Fibroblast of upper back skin (primary cell): ENCODE measurements at regions not wholly inside any gene's neighbourhood (a gene's known extent, or its start where the extent isn't known, plus 50 kb on each side); places are given as distances from the start of the nearest gene placed in this dataset.

Experiments
- DNase-seq: peaks from one replicate; pipeline ENCODE4 v3.0.0-alpha.2; 2013

DNA sequence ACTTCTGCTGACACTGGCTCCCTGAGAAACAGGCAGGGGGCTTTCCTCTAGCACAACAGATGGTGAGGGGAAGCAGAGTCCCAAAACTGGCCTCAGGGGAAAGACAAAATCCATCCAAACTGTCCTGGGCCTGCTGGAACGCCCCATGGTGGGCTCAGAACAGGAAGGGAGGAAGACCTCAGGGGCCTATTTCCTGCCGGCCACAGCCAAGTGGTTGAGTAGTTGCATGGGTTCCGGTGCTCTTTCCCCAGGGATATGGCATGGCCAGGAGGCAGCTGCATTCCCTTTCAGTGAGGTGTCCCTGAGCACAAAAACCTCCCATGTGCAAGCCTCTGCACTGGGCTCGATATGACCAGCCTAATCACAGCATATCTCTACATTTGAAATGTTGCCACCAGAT is 303.0 kb upstream of the IRX5 start:
- DNase-seq: peak; percentile 14

GRCh38 chr16:54623636-54624035 is 307.0 kb upstream of the IRX5 start:
- DNase-seq: no peak

DNA sequence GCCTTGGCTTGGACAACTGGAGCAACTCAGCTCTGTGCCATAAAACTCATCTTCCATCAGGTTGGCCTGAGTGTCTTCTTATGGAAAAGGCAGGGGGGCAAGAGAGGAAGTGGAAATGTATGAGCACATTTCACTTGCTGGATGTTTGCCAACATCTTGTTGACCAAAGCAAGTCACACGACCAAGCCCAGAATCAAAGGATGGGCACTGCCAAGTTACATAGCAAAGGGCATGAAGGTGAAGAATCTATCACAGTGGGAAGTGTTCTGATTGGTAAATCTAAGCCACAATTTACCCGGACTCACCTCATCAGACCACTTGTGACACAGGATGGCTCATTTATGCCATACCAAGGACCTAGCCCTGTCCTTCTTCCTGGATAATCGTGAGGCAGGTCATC is 310.5 kb upstream of the IRX5 start:
- no peak for DNase-seq

- DNase-seq: no peak
Measured at GRCh38 chr16:54616610-54617009, 314.1 kb upstream of the IRX5 start.

DNA sequence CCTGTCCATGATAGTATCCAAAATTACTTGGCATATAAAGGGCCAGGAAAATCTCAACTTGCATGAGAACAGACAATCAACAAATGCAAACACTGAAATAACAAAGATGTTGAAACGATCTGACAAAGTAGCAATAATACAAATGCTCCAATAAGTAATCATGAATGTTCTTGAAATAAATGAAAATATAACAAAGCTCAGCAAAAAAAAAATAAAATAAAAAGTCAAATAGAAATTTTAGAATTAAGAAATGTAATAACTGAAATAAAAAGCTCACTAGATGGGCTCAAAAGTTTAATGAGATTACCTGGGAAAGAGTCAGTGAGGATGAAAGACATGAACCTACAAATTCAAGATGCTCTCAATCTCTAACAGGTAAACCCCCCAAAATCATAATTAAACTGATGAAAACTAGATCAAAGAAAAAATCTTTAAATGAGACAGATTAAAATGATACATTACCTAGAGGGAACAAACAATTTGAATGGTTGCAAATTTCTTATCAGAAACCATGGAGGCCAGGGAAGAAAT is 319.0 kb upstream of the IRX3 start:
- DNase-seq: no peak

GRCh38 chr16:54602666-54603065 is 316.1 kb upstream of the IRX3 start:
- DNase-seq: peak; percentile 5

- no peak for DNase-seq
Measured at GRCh38 chr16:54597222-54597621, 310.6 kb upstream of the IRX3 start.

DNA sequence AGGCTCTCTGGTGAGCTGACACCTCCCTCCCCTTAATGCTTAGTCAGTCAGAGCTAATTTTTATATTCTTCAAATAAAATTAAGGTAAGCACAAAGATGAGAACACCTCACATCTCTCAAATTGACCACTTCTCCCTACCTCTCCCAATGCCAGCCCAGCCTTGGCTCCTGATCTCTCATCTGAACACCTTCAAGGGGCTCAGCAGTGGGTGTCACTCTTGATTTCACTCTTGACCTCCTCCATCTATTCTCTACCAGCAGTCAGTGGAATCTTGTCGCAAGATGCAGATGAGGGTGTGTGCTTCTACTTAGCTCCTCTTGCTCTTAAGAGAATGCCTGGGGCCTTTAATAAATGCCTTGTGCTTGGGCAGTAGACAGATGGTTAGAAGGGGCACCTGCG is 309.0 kb upstream of the IRX3 start:
- DNase-seq: no peak

DNA sequence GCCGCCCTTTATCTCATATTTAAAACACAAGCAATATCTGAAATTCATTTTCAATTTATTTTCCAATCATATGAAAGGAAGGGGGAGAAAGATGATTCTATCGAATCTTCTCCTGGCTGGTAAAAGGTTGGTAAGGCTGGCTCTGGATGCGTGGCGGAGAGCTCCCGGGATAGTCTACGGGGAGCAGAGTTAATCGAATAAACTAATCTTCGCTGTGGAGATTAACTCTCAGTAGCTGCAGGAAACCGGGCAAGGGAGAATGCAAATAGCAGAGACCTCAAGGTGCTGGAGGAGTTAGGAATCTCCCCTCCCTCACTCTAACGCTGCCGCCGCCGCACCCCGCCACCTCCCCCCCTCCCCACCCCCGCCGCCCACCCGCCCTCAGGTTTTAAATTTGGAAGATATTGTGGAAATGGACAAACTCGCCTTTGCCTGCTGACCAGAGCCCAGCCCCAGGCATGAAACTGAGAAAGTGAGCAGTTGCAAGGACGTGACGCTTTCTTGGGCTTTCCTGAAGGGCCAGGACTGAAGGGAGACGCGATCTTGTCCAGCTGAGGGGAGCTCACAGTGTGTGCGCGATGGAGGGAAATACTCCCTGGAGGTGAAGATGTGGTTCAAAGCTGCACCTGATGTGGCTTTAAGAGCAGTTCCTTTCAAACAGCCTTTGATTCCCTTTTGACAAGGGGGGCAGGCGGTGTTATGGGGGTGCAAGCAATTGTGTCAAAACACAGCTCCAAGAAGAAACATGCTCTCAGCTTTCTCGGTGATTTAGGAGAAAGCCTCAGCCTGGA is 308.2 kb upstream of the IRX3 start:
- DNase-seq: no peak

DNA sequence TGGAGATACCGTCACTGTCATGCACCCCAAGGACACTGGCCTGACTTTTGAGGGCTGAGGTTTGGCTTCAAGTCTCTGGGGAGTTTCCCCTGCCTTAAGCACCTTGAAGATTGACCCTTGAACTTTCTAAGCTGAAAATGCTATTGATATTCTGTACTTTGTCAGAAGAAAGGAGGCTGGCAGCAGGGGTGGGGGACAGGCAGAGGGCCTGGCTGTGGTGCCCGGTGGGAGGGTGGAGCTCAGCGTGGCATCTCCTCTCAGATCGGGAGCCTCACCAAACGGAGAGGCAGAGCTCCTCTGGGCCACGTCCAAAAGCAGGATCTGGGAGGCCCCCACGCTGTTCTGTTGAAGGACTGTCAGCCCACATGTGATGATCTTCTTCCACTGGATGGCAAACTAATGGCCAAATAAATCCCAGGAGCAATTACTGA is 305.2 kb upstream of the IRX3 start:
- DNase-seq: no peak

- DNase-seq: no peak
Measured at GRCh38 chr16:54590836-54591235, 304.2 kb upstream of the IRX3 start.

DNA sequence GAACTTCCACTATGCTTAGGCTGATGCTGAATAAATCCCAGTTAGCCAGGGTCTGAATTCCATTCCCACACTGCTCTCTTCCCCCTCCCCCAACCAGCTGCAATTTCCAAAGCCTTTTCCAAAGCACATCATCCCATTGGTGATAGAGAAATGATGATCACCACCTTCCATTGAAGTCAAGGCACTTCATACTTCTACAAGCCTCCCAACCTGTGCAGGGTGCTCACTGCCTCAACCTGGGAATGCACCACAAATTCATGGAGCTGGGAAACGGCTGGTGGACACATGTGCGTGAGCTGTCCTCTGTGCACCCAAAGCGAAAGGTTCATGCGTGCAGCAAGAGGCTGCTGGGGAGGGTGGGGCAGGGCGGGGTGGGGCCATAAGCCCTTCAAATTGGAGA is 302.7 kb upstream of the IRX3 start:
- no peak for DNase-seq

DNA sequence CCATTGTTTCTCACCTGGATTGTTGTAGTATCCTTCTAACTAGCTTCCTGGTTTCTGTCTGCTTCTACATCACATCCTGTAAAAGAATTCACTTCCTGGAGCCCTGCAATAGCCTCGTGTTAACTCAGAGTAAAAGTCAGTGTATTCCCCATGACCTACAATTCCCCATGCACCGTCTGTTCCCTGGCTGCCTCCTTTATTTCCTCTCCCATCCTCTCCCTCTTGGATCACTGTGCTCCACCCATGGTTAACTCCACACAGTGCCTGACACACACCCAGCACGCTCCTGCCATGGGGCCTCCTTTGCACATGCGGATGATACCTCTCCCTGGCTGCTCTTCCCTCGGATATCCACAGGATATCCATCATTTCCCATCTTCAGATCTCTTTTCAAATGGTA is 301.4 kb upstream of the IRX3 start:
- DNase-seq: no peak

- DNase-seq: no peak
Measured at GRCh38 chr16:54587176-54587515, 300.6 kb upstream of the IRX3 start.

DNA sequence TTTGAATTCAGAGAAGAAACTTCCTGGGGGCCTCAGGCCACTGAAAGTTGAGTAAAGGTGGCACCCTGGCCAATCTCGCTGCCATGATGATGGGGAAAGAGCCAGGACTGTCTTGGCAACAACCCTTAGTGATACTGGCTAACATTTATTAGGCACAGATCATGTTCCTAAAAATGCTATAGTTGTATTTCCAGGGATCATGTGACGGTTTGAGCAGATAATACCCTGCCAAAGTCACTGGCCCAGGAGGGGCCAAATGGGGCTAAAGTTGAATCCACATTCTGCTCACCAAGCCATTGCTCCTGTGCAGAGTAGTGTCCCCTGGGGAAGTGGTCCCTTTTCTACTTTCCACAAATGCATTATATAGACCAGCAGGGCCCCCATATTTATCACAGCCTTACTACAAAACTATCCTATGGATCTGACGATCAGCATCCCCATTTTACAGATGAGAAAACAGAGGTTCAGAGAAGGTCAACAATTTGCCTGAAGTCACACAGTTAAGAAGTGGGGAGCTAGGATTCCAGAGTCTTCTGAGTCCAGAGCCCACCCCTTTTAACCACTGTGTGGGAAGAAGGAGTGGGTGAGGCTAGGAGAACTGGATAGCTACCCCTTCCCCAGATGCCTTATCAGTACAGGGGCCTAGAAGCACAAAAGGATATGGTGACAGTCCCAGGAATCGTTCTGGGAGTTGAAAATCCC is 300.0 kb upstream of the IRX3 start:
- DNase-seq: no peak

DNA sequence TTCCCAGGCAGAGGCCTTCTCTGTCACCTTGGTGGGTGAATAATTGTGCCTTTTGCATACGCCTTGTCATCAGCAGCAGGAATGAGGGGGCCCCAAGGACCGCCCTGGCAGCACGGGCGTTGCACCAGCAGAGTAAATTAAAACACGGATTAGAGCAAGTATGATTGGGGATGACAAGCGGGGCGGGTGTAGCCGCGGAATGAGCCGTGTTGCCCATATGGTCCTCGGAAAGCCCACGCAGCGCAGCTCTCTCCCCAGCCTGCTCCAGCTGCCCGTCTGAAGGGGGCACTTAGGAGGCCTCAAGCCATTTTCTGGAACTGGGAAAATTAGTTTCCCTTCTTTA is 299.4 kb upstream of the IRX3 start:
- DNase-seq: no peak

GRCh38 chr16:54585094-54585997 is 298.8 kb upstream of the IRX3 start:
- no peak for DNase-seq

DNA sequence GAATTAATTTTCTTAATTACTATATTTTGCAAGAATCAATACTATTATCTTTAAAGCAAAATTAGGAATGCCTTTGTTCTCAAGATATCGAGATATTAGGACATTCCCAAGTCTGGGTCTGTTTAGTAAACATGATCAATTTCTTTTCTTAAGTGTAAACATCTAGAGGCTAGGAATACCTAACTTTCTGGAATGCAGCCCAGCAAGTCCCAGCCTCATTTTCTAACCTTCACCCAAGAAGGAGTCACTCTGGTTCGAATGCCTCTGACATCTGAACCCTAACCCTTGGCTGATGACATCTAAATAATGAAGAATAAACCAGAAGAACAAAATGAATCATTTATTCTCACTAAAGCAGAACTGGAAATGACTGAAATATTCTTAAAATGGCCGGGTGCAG is 297.5 kb upstream of the IRX3 start:
- no peak for DNase-seq

GRCh38 chr16:54582631-54583250 is 296.2 kb upstream of the IRX3 start:
- DNase-seq: no peak

DNA sequence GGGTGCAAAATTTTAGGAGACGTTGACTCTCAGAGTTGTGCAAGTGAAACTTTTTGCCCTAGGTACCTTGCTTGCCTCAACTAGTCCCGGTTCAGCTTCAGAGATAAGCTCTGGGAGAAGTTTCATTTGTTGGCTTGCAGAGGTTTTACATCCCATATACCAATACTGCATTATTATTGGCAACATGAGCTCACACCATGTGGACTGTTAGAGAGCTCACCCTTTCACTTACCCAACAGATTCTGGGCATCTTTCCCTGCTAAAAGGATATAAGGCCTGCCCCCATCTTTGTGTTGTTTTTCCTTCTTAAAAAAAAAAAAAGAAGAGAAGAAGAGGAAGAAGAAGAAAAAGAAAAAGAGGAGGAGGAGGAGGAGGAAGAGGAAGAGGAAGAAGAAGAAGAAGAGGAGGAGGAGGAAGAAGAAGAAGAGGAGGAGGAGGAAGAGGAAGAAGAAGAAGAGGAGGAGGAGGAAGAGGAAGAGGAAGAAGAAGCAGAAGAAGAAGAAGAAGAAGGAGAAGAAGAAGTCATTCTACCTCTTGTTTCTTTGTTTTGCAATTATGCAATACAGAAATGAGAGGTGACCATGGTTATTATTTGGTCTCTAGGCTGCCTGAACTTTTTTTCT is 292.6 kb upstream of the IRX3 start:
- no peak for DNase-seq

DNA sequence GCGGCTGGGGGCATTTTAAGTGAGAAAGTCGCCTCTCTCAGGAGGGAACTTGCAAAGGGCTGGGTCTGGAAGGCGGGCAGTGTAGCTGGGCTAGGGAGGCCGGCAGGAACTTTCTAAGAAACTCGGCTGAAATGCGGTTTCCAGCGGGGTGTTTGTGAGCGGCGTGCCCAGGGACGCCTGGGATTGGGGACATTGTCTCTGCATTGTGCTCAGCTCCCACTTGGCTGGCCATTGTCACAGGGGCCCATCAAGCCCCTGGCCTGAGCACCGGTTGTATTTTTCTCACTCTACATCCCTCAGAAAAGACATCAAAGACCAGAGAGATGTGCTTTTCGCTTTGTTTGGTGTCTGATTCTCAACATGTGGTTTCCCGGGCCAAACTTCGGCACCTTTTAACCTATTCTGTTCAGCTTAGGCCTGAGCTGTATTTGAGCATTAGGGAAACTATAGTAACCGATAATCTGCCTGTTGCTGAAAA is 291.1 kb upstream of the IRX3 start:
- DNase-seq: no peak

- DNase-seq: no peak
Measured at GRCh38 chr16:54576785-54577184, 290.2 kb upstream of the IRX3 start.
